ENCODE measurements at regions not wholly inside any gene's neighbourhood (a gene's known extent, or its start where the extent isn't known, plus 50 kb on each side); places are given as distances from the start of the nearest gene placed in this dataset.

DNA sequence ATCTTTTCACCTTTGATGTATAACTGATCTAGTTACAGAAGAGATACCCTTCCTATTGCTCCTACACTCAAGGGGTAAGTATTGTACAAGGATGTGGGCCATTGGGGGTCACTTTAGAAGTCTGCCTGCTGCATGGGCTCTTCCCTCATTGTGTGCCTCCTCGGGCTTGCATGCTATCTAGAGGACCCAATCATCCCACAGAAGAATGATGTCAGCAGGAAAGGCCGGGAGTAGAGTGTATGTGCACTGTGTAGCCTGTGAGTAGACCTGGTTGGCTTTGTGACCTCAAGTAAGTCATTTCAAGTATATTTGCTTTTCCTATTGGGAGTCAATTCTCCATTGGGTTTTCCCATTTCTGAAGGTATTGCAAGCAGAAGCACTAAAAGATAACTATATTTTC lies 129.5 kb upstream of the TRIB2 start:
- no peak for ATAC-seq (ENCODE audit: insufficient read depth, low FRiP score)
- H3K36me3 ChIP-seq (ENCODE audit: control insufficient read depth in 4 of 4, insufficient read depth in 4 of 4, low read length in 4 of 4) = no peaks in the 10 kb centered on the region
- no peak overlapping the region for H3K9ac ChIP-seq (ENCODE audit: insufficient read depth in 1 of 2, low read length in 2 of 2)
- DNase-seq = no peak
- H3K27ac ChIP-seq (ENCODE audit: low read depth in 1 of 2, low read length in 1 of 2) = no peak overlapping the region
- H3K4me3 ChIP-seq = no peak overlapping the region
- no peaks in the 10 kb centered on the region for H3K9me3 ChIP-seq (ENCODE audit: control insufficient read depth in 4 of 4, insufficient read depth in 3 of 4, low read length in 3 of 4)
- TF ChIP-seq, protein P1, sequence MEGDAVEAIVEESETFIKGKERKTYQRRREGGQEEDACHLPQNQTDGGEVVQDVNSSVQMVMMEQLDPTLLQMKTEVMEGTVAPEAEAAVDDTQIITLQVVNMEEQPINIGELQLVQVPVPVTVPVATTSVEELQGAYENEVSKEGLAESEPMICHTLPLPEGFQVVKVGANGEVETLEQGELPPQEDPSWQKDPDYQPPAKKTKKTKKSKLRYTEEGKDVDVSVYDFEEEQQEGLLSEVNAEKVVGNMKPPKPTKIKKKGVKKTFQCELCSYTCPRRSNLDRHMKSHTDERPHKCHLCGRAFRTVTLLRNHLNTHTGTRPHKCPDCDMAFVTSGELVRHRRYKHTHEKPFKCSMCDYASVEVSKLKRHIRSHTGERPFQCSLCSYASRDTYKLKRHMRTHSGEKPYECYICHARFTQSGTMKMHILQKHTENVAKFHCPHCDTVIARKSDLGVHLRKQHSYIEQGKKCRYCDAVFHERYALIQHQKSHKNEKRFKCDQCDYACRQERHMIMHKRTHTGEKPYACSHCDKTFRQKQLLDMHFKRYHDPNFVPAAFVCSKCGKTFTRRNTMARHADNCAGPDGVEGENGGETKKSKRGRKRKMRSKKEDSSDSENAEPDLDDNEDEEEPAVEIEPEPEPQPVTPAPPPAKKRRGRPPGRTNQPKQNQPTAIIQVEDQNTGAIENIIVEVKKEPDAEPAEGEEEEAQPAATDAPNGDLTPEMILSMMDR (IDR thresholded peaks at IDR 0.05; ENCODE audit: control extremely low read depth, extremely low read depth) = no peak
- H3K27me3 ChIP-seq (ENCODE audit: control insufficient read depth in 3 of 3, insufficient read depth in 3 of 3, low read length in 2 of 3) = no peaks in the 10 kb centered on the region
- WGBS, 2 donors = 82 to 97% methylated on average over 2 of the region's 2 CpGs
- H3K4me1 ChIP-seq (ENCODE audit: control insufficient read depth in 5 of 5, insufficient read depth in 5 of 5, low read length in 5 of 5) = peaks cover 0 to 2% (median 0%) of the 10 kb centered on the region in 5 donors

DNA sequence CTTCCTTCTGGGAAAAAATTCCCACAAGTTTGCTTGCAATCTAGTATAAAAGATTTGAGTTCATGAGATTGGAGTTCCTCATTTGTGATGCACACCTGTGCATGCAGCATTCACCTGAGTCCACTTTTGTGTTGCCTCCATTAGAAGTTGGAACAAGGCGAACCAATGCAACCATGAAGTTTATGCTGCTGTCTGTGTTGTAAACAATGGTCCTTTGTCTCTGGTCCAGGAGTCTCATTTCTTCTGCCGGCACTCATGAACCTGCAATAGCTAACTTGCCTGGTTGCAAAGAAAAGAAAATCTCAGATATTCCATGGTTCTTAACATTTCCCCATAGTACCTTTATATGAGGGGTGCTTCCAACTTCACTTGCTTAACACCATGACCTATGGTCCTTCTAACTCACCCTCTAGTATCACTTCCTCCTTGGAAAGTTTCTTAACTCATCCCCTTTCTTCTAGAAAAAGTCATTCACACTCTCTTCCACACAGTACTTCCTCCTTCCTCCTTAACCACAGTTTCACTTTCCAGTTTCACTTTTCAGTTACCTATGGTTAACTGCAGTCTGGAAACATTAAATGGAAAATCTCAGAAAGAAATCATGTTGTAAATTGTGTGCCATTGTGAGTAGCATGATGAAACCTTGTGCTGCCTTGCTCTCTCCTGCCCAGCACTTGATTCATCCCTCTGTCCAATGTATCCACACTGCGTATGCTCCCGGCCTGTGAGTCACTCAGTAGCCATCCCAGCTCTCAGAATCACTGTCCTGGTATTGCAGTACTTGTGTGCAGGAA lies 128.8 kb upstream of the TRIB2 start:
- Histone ChIP-seq H3K4me1 (ENCODE audit: control insufficient read depth in 5 of 5, insufficient read depth in 5 of 5, low read length in 5 of 5) (peaks cover 0 to 2% (median 0%) of the 10 kb centered on the region in 5 donors), H3K27me3 (ENCODE audit: control insufficient read depth in 3 of 3, insufficient read depth in 3 of 3, low read length in 2 of 3) (no peaks in the 10 kb centered on the region), H3K9me3 (ENCODE audit: control insufficient read depth in 4 of 4, insufficient read depth in 3 of 4, low read length in 3 of 4) (no peaks in the 10 kb centered on the region), H3K4me3 (no peak overlapping the region), H3K9ac (ENCODE audit: insufficient read depth in 1 of 2, low read length in 2 of 2) (no peak overlapping the region), H3K27ac (ENCODE audit: low read depth in 1 of 2, low read length in 1 of 2) (peak overlapping the region in 1 of 2 donors; percentile 35), H3K36me3 (ENCODE audit: control insufficient read depth in 4 of 4, insufficient read depth in 4 of 4, low read length in 4 of 4) (no peaks in the 10 kb centered on the region)
- DNase-seq (peak in 1 of 3 donors; percentile 9), ATAC-seq (ENCODE audit: insufficient read depth, low FRiP score) (peak; percentile 77)
- 71 to 76% methylated on average over 4 of the region's 4 CpGs for WGBS, 2 donors
- TF ChIP-seq, protein P1 (IDR thresholded peaks at IDR 0.05; ENCODE audit: control extremely low read depth, extremely low read depth) = no peak

DNA sequence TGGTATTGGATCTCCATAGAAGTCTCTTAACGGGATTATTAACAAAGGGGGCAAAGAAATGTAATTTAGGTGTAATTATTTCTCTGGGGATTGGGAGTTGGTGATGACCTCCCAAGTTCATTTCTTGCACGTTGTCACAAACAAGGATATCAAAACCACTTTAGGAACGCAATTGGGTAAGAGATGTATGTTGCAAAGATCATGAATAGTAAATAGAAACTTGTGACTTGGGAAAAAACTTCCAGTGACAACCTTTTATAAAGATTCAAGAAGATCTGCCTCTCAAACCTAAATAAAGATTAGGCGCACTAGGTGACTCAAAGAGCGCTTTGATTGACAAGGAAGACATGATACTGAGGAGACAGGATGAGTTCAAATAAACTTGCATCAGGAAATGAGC lies 127.8 kb upstream of the TRIB2 start:
- 75 to 87% methylated on average over 5 of the region's 5 CpGs for WGBS, 2 donors
- TF ChIP-seq, protein P1 (IDR thresholded peaks at IDR 0.05; ENCODE audit: control extremely low read depth, extremely low read depth) = no peak

More for the DNA sequence above, 127.8 kb upstream of the TRIB2 start:
- no peak overlapping the region for H3K27ac ChIP-seq (ENCODE audit: low read depth in 1 of 2, low read length in 1 of 2)
- H3K4me1 ChIP-seq (ENCODE audit: control insufficient read depth in 5 of 5, insufficient read depth in 5 of 5, low read length in 5 of 5) = peaks cover 0 to 2% (median 0%) of the 10 kb centered on the region in 5 donors
- H3K36me3 ChIP-seq (ENCODE audit: control insufficient read depth in 4 of 4, insufficient read depth in 4 of 4, low read length in 4 of 4) = no peaks in the 10 kb centered on the region
- DNase-seq (no peak), ATAC-seq (ENCODE audit: insufficient read depth, low FRiP score) (no peak)
- H3K27me3 ChIP-seq (ENCODE audit: control insufficient read depth in 3 of 3, insufficient read depth in 3 of 3, low read length in 2 of 3) = no peaks in the 10 kb centered on the region
- no peaks in the 10 kb centered on the region for H3K9me3 ChIP-seq (ENCODE audit: control insufficient read depth in 4 of 4, insufficient read depth in 3 of 4, low read length in 3 of 4)
- H3K9ac ChIP-seq (ENCODE audit: insufficient read depth in 1 of 2, low read length in 2 of 2) = no peak overlapping the region
- no peak overlapping the region for H3K4me3 ChIP-seq

All from lung (tissue), 11 donors.